Neural cell (in vitro differentiated cells): ENCODE measurements at regions not wholly inside any gene's neighbourhood (a gene's known extent, or its start where the extent isn't known, plus 50 kb on each side); places are given as distances from the start of the nearest gene placed in this dataset.

Experiments used
- H2AFZ ChIP-seq: fragments of 200-600, 300-800 bp; sonication (generic), shearing (Covaris generic); 2 replicates; pipeline ENCODE4 v1.6.0; 2014; ENCODE audit warnings: low read depth, mild to moderate bottlenecking, antibody characterized with exemption, low read length, moderate library complexity
- H3F3A ChIP-seq: fragments of 200-600 bp; shearing (Covaris generic); 2 replicates; pipeline ENCODE4 v1.6.1; 2016; ENCODE audit warnings: mild to moderate bottlenecking, moderate library complexity, mixed read lengths, antibody characterized with exemption, low read length; ENCODE audit not compliant: insufficient read depth, poor library complexity, severe bottlenecking
- H3K27ac ChIP-seq: fragments of 200-600, 300-800 bp; sonication (generic), shearing (Covaris generic); 2 replicates; pipeline ENCODE4 v1.5.1; 2014; ENCODE audit warnings: mild to moderate bottlenecking, low read length, moderate library complexity
- H3K27me3 ChIP-seq: fragments of 300-800, 200-600 bp; sonication (generic), shearing (Covaris generic); 2 replicates; pipeline ENCODE4 v1.6.0; 2014; ENCODE audit warnings: mild to moderate bottlenecking, low read depth, low read length, moderate library complexity; ENCODE audit not compliant: insufficient read depth
- H3K36me3 ChIP-seq: fragments of 300-800, 200-600 bp; sonication (generic), shearing (Covaris generic); 2 replicates; pipeline ENCODE4 v1.5.1; 2014; ENCODE audit warnings: mild to moderate bottlenecking, antibody characterized with exemption, low read length, moderate library complexity; ENCODE audit not compliant: insufficient read depth
- H3K4me2 ChIP-seq: fragments of 300-800, 200-600 bp; sonication (generic), shearing (Covaris generic); 2 replicates; pipeline ENCODE4 v1.6.0; 2014; ENCODE audit warnings: mild to moderate bottlenecking, low read length
- H3K4me3 ChIP-seq: fragments of 300-800, 200-600 bp; sonication (generic), shearing (Covaris generic); 2 replicates; pipeline ENCODE4 v1.5.1; 2014; ENCODE audit warnings: mild to moderate bottlenecking, low read length, moderate library complexity
- H3K79me2 ChIP-seq: fragments of 200-600 bp; shearing (Covaris generic); replicated peaks from 2 replicates; pipeline ENCODE4 v1.6.0; 2014; ENCODE audit warnings: mild to moderate bottlenecking, low read length, moderate library complexity; ENCODE audit not compliant: insufficient read depth
- H3K9ac ChIP-seq: fragments of 300-800, 200-600 bp; sonication (generic), shearing (Covaris generic); 2 replicates; pipeline ENCODE4 v1.6.1; 2016; ENCODE audit warnings: mild to moderate bottlenecking, low read length, mixed read lengths
- H3K9me2 ChIP-seq: fragments of 200-600 bp; shearing (Covaris generic); 2 replicates; pipeline ENCODE4 v1.6.1; 2016; ENCODE audit warnings: mild to moderate bottlenecking, low read length, mixed read lengths; ENCODE audit not compliant: insufficient read depth
- H3K9me3 ChIP-seq: fragments of 200-600, 300-800 bp; sonication (generic), shearing (Covaris generic); 2 replicates; pipeline ENCODE4 v1.6.1; 2016; ENCODE audit warnings: mild to moderate bottlenecking, mixed run types, low read length, moderate library complexity, mixed read lengths
- H4K20me1 ChIP-seq: fragments of 200-600 bp; shearing (Covaris generic); 2 replicates; pipeline ENCODE4 v1.6.1; 2016; ENCODE audit warnings: mild to moderate bottlenecking, mixed run types; ENCODE audit not compliant: insufficient read depth
- CTCF ChIP-seq: fragments of 450-650 bp; IDR thresholded peaks from 2 replicates; pipeline ENCODE4 v1.5.1; 2014; ENCODE audit warnings: antibody characterized with exemption, mild to moderate bottlenecking, moderate library complexity; ENCODE audit not compliant: poor library complexity, severe bottlenecking
- EP300 ChIP-seq: fragments of 450-650 bp; conservative IDR thresholded peaks from 2 replicates; pipeline ENCODE4 v1.6.1; 2014; ENCODE audit warnings: antibody characterized with exemption, mild to moderate bottlenecking, moderate library complexity; ENCODE audit not compliant: poor library complexity, severe bottlenecking
- EZH2 ChIP-seq: fragments of 200-600, 300-800 bp; shearing (Covaris generic), sonication (generic); IDR thresholded peaks from 2 replicates; pipeline ENCODE4 v1.6.1; 2014; ENCODE audit warnings: antibody characterized with exemption, low read length, borderline replicate concordance, mild to moderate bottlenecking; ENCODE audit not compliant: insufficient read depth, poor library complexity, severe bottlenecking
- MXI1 ChIP-seq: fragments of 450-650 bp; conservative IDR thresholded peaks from 2 replicates; pipeline ENCODE4 v1.6.1; 2014; ENCODE audit warnings: antibody characterized with exemption, mild to moderate bottlenecking; ENCODE audit not compliant: poor library complexity, severe bottlenecking
- POLR2AphosphoS5 ChIP-seq: IDR thresholded peaks from 2 replicates; pipeline ENCODE4 v1.6.1; 2012
- RAD21 ChIP-seq: fragments of 450-650 bp; conservative IDR thresholded peaks from 2 replicates; pipeline ENCODE4 v1.6.1; 2014; ENCODE audit warnings: antibody characterized with exemption, mild to moderate bottlenecking, moderate library complexity
- REST ChIP-seq: IDR thresholded peaks from 2 replicates; pipeline ENCODE4 v1.6.1; 2012; ENCODE audit warnings: borderline replicate concordance
- SMC3 ChIP-seq: fragments of 450-650 bp; conservative IDR thresholded peaks from 2 replicates; pipeline ENCODE4 v1.6.1; 2014; ENCODE audit warnings: antibody characterized with exemption, mild to moderate bottlenecking, moderate library complexity; ENCODE audit not compliant: poor library complexity
- TAF1 ChIP-seq: IDR thresholded peaks from 2 replicates; pipeline ENCODE4 v1.6.1; 2012; ENCODE audit warnings: low read depth

GRCh38 chr7:142698429-142698828 is 50.8 kb upstream of the PRSS1 start:
- Histone ChIP-seq H3K9ac (no peak overlapping the region), H3K79me2 (no peaks in the 10 kb centered on the region), H4K20me1 (no peaks in the 10 kb centered on the region), H3F3A (no peaks in the 10 kb centered on the region), H3K4me2 (no peak overlapping the region), H2AFZ (no peak overlapping the region), H3K9me3 (no peaks in the 10 kb centered on the region), H3K4me3 (no peak overlapping the region), H3K27ac (no peak overlapping the region), H3K36me3 (no peaks in the 10 kb centered on the region), H3K27me3 (no peaks in the 10 kb centered on the region), H3K9me2 (no peaks in the 10 kb centered on the region)
- TF ChIP-seq RAD21, result no peak
- no peak for TF ChIP-seq MXI1
- TF ChIP-seq TAF1, result no peak
- TF ChIP-seq REST, result no peak
- no peak for TF ChIP-seq EZH2
- TF ChIP-seq POLR2AphosphoS5, result no peak
- no peak for TF ChIP-seq SMC3
- TF ChIP-seq EP300, result no peak
- TF ChIP-seq CTCF, result no peak

DNA sequence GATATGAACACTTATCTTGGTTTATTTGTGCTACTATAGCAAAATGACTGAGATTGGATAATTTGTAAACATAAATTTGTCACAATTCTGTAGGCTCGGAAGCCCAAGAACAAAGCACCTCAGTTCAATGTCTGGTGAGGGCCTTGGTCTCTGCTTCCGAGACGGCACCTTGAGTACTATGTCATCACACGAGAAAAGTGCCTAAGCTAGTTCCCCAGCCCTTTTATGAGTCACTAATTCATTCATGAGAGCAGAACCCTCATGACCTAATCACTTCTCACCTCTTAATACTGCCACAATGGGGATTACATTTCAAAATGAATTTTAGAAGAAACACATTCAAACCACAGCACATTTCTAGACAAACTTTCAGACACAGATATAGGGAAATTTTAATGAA is 52.0 kb upstream of the PRSS1 start:
- no peaks in the 10 kb centered on the region for H3F3A ChIP-seq
- H3K9me2 ChIP-seq, result no peaks in the 10 kb centered on the region
- H3K4me3 ChIP-seq, result no peak overlapping the region
- no peaks in the 10 kb centered on the region for H3K27me3 ChIP-seq
- H4K20me1 ChIP-seq, result no peaks in the 10 kb centered on the region
- no peak for TF ChIP-seq TAF1
- no peak for TF ChIP-seq EZH2
- no peak for TF ChIP-seq REST
- TF ChIP-seq POLR2AphosphoS5, result no peak
- TF ChIP-seq MXI1, result no peak
- TF ChIP-seq RAD21, result no peak
- TF ChIP-seq EP300, result no peak
- no peak for TF ChIP-seq CTCF
- no peak for TF ChIP-seq SMC3
- H3K27ac ChIP-seq, result no peak overlapping the region
- no peak overlapping the region for H3K4me2 ChIP-seq
- H3K9me3 ChIP-seq, result no peaks in the 10 kb centered on the region
- no peaks in the 10 kb centered on the region for H3K36me3 ChIP-seq
- no peaks in the 10 kb centered on the region for H3K79me2 ChIP-seq
- no peak overlapping the region for H3K9ac ChIP-seq
- H2AFZ ChIP-seq, result no peak overlapping the region
